ENCODE measurements at regions not wholly inside any gene's neighbourhood (a gene's known extent, or its start where the extent isn't known, plus 50 kb on each side); places are given as distances from the start of the nearest gene placed in this dataset.

GRCh38 chrX:150159537-150159936, 203.6 kb upstream of the MAMLD1 start:
- Histone ChIP-seq H3K4me1 (ENCODE audit: control insufficient read depth in 3 of 3, insufficient read depth in 2 of 3, low read depth in 1 of 3, low read length in 2 of 3) (peaks cover 0 to 11% (median 0%) of the 10 kb centered on the region in 3 donors), H3K9me3 (ENCODE audit: control insufficient read depth in 2 of 2, insufficient read depth in 1 of 2, low read depth in 1 of 2, low read length in 1 of 2) (no peaks in the 10 kb centered on the region), H3K4me3 (ENCODE audit: low read depth in 1 of 3, low read length in 3 of 3) (no peak overlapping the region), H3K27me3 (ENCODE audit: control insufficient read depth in 3 of 3, insufficient read depth in 3 of 3, low read length in 3 of 3) (no peaks in the 10 kb centered on the region), H3K27ac (ENCODE audit: low read depth in 1 of 3, low read length in 2 of 3) (no peak overlapping the region), H3K36me3 (ENCODE audit: control insufficient read depth in 3 of 3, insufficient read depth in 2 of 3, low read depth in 1 of 3, low read length in 3 of 3) (no peaks in the 10 kb centered on the region)
- 79 to 90% (median 84%) methylated on average over 3 of the region's 3 CpGs for WGBS, 3 donors
- no peak for FAIRE-seq
- no peak for DNase-seq

- Histone ChIP-seq H3K4me1 (ENCODE audit: control insufficient read depth in 3 of 3, insufficient read depth in 2 of 3, low read depth in 1 of 3, low read length in 2 of 3) (peaks cover 0 to 3% (median 0%) of the 10 kb centered on the region in 3 donors), H3K4me3 (ENCODE audit: low read depth in 1 of 3, low read length in 3 of 3) (no peak overlapping the region), H3K27me3 (ENCODE audit: control insufficient read depth in 3 of 3, insufficient read depth in 3 of 3, low read length in 3 of 3) (no peaks in the 10 kb centered on the region), H3K36me3 (ENCODE audit: control insufficient read depth in 3 of 3, insufficient read depth in 2 of 3, low read depth in 1 of 3, low read length in 3 of 3) (no peaks in the 10 kb centered on the region), H3K27ac (ENCODE audit: low read depth in 1 of 3, low read length in 2 of 3) (no peak overlapping the region), H3K9me3 (ENCODE audit: control insufficient read depth in 2 of 2, insufficient read depth in 1 of 2, low read depth in 1 of 2, low read length in 1 of 2) (no peaks in the 10 kb centered on the region)
- FAIRE-seq, result no peak
- DNase-seq, result no peak
Measured at GRCh38 chrX:150160656-150161055, 202.5 kb upstream of the MAMLD1 start.

GRCh38 chrX:150161193-150161592, 201.9 kb upstream of the MAMLD1 start:
- 79 to 91% (median 85%) methylated on average over 1 of the region's 1 CpG for WGBS, 3 donors
- H3K27me3 ChIP-seq (ENCODE audit: control insufficient read depth in 3 of 3, insufficient read depth in 3 of 3, low read length in 3 of 3), result no peaks in the 10 kb centered on the region
- H3K27ac ChIP-seq (ENCODE audit: low read depth in 1 of 3, low read length in 2 of 3), result no peak overlapping the region
- no peaks in the 10 kb centered on the region for H3K9me3 ChIP-seq (ENCODE audit: control insufficient read depth in 2 of 2, insufficient read depth in 1 of 2, low read depth in 1 of 2, low read length in 1 of 2)
- no peak overlapping the region for H3K4me3 ChIP-seq (ENCODE audit: low read depth in 1 of 3, low read length in 3 of 3)
- peaks cover 0 to 3% (median 0%) of the 10 kb centered on the region in 3 donors for H3K4me1 ChIP-seq (ENCODE audit: control insufficient read depth in 3 of 3, insufficient read depth in 2 of 3, low read depth in 1 of 3, low read length in 2 of 3)
- no peak for FAIRE-seq
- DNase-seq, result no peak
- H3K36me3 ChIP-seq (ENCODE audit: control insufficient read depth in 3 of 3, insufficient read depth in 2 of 3, low read depth in 1 of 3, low read length in 3 of 3), result no peaks in the 10 kb centered on the region

GRCh38 chrX:150162141-150162540, 201.0 kb upstream of the MAMLD1 start:
- FAIRE-seq (no peak), DNase-seq (no peak)
- no peaks in the 10 kb centered on the region for H3K36me3 ChIP-seq (ENCODE audit: control insufficient read depth in 3 of 3, insufficient read depth in 2 of 3, low read depth in 1 of 3, low read length in 3 of 3)
- no peaks in the 10 kb centered on the region for H3K27me3 ChIP-seq (ENCODE audit: control insufficient read depth in 3 of 3, insufficient read depth in 3 of 3, low read length in 3 of 3)
- no peaks in the 10 kb centered on the region for H3K9me3 ChIP-seq (ENCODE audit: control insufficient read depth in 2 of 2, insufficient read depth in 1 of 2, low read depth in 1 of 2, low read length in 1 of 2)
- H3K4me3 ChIP-seq (ENCODE audit: low read depth in 1 of 3, low read length in 3 of 3), result no peak overlapping the region
- no peaks in the 10 kb centered on the region for H3K4me1 ChIP-seq (ENCODE audit: control insufficient read depth in 3 of 3, insufficient read depth in 2 of 3, low read depth in 1 of 3, low read length in 2 of 3)
- 60 to 84% (median 66%) methylated on average over 4 of the region's 4 CpGs for WGBS, 3 donors
- no peak overlapping the region for H3K27ac ChIP-seq (ENCODE audit: low read depth in 1 of 3, low read length in 2 of 3)

GRCh38 chrX:150163221-150163930, 199.7 kb upstream of the MAMLD1 start:
- no peaks in the 10 kb centered on the region for H3K4me1 ChIP-seq (ENCODE audit: control insufficient read depth in 3 of 3, insufficient read depth in 2 of 3, low read depth in 1 of 3, low read length in 2 of 3)
- FAIRE-seq, result no peak
- no peak for DNase-seq
- H3K9me3 ChIP-seq (ENCODE audit: control insufficient read depth in 2 of 2, insufficient read depth in 1 of 2, low read depth in 1 of 2, low read length in 1 of 2), result no peaks in the 10 kb centered on the region
- 71 to 90% (median 80%) methylated on average over 5 to 8 of the region's 8 CpGs for WGBS, 3 donors
- H3K36me3 ChIP-seq (ENCODE audit: control insufficient read depth in 3 of 3, insufficient read depth in 2 of 3, low read depth in 1 of 3, low read length in 3 of 3), result no peaks in the 10 kb centered on the region
- H3K27me3 ChIP-seq (ENCODE audit: control insufficient read depth in 3 of 3, insufficient read depth in 3 of 3, low read length in 3 of 3), result no peaks in the 10 kb centered on the region
- no peak overlapping the region for H3K27ac ChIP-seq (ENCODE audit: low read depth in 1 of 3, low read length in 2 of 3)
- no peak overlapping the region for H3K4me3 ChIP-seq (ENCODE audit: low read depth in 1 of 3, low read length in 3 of 3)

GRCh38 chrX:150163956-150164726, 199.0 kb upstream of the MAMLD1 start:
- 83 to 93% (median 91%) methylated on average over 4 of the region's 4 CpGs for WGBS, 3 donors

GRCh38 chrX:150164971-150165600, 198.0 kb upstream of the MAMLD1 start:
- 81 to 96% (median 93%) methylated on average over 4 of the region's 4 CpGs for WGBS, 3 donors
- no peak for FAIRE-seq

More at GRCh38 chrX:150163956-150164726, 199.0 kb upstream of the MAMLD1 start:
- Histone ChIP-seq H3K27me3 (ENCODE audit: control insufficient read depth in 3 of 3, insufficient read depth in 3 of 3, low read length in 3 of 3) (no peaks in the 10 kb centered on the region), H3K9me3 (ENCODE audit: control insufficient read depth in 2 of 2, insufficient read depth in 1 of 2, low read depth in 1 of 2, low read length in 1 of 2) (no peaks in the 10 kb centered on the region), H3K36me3 (ENCODE audit: control insufficient read depth in 3 of 3, insufficient read depth in 2 of 3, low read depth in 1 of 3, low read length in 3 of 3) (no peaks in the 10 kb centered on the region), H3K27ac (ENCODE audit: low read depth in 1 of 3, low read length in 2 of 3) (no peak overlapping the region), H3K4me1 (ENCODE audit: control insufficient read depth in 3 of 3, insufficient read depth in 2 of 3, low read depth in 1 of 3, low read length in 2 of 3) (no peaks in the 10 kb centered on the region), H3K4me3 (ENCODE audit: low read depth in 1 of 3, low read length in 3 of 3) (no peak overlapping the region)
- no peak for FAIRE-seq
- DNase-seq, result peak in 1 of 2 donors; percentile 11

GRCh38 chrX:150165776-150166610, 197.1 kb upstream of the MAMLD1 start:
- Histone ChIP-seq H3K27ac (ENCODE audit: low read depth in 1 of 3, low read length in 2 of 3) (no peak overlapping the region), H3K36me3 (ENCODE audit: control insufficient read depth in 3 of 3, insufficient read depth in 2 of 3, low read depth in 1 of 3, low read length in 3 of 3) (no peaks in the 10 kb centered on the region), H3K4me1 (ENCODE audit: control insufficient read depth in 3 of 3, insufficient read depth in 2 of 3, low read depth in 1 of 3, low read length in 2 of 3) (no peaks in the 10 kb centered on the region), H3K4me3 (ENCODE audit: low read depth in 1 of 3, low read length in 3 of 3) (no peak overlapping the region), H3K9me3 (ENCODE audit: control insufficient read depth in 2 of 2, insufficient read depth in 1 of 2, low read depth in 1 of 2, low read length in 1 of 2) (no peaks in the 10 kb centered on the region), H3K27me3 (ENCODE audit: control insufficient read depth in 3 of 3, insufficient read depth in 3 of 3, low read length in 3 of 3) (no peaks in the 10 kb centered on the region)
- FAIRE-seq (no peak), DNase-seq (no peak)
- 47 to 73% (median 62%) methylated on average over 5 to 6 of the region's 6 CpGs for WGBS, 3 donors

More at GRCh38 chrX:150164971-150165600, 198.0 kb upstream of the MAMLD1 start:
- no peaks in the 10 kb centered on the region for H3K36me3 ChIP-seq (ENCODE audit: control insufficient read depth in 3 of 3, insufficient read depth in 2 of 3, low read depth in 1 of 3, low read length in 3 of 3)
- H3K9me3 ChIP-seq (ENCODE audit: control insufficient read depth in 2 of 2, insufficient read depth in 1 of 2, low read depth in 1 of 2, low read length in 1 of 2), result no peaks in the 10 kb centered on the region
- no peak overlapping the region for H3K4me3 ChIP-seq (ENCODE audit: low read depth in 1 of 3, low read length in 3 of 3)
- H3K27me3 ChIP-seq (ENCODE audit: control insufficient read depth in 3 of 3, insufficient read depth in 3 of 3, low read length in 3 of 3), result no peaks in the 10 kb centered on the region
- no peaks in the 10 kb centered on the region for H3K4me1 ChIP-seq (ENCODE audit: control insufficient read depth in 3 of 3, insufficient read depth in 2 of 3, low read depth in 1 of 3, low read length in 2 of 3)
- no peak for DNase-seq
- no peak overlapping the region for H3K27ac ChIP-seq (ENCODE audit: low read depth in 1 of 3, low read length in 2 of 3)

All from small intestine (tissue), 7 donors.